ENCODE measurements at regions not wholly inside any gene's neighbourhood (a gene's known extent, or its start where the extent isn't known, plus 50 kb on each side); places are given as distances from the start of the nearest gene placed in this dataset.

- DNase-seq (ENCODE audit: low spot score), result no peak
- Mint-ChIP-seq H3K4me3 (ENCODE audit: low read depth) (no peak overlapping the region), H3K9me3 (no peaks in the 10 kb centered on the region), H3K36me3 (ENCODE audit: low read depth) (no peaks in the 10 kb centered on the region), H3K27me3 (ENCODE audit: low read depth) (no peaks in the 10 kb centered on the region), H3K27ac (no peak overlapping the region), H3K4me1 (ENCODE audit: low read depth) (no peaks in the 10 kb centered on the region)
- intact Hi-C loops (cut with micrococcal nuclease), result no loop called here
Measured at GRCh38 chr9:115629879-115630840, 512.2 kb upstream of the TNC start.

DNA sequence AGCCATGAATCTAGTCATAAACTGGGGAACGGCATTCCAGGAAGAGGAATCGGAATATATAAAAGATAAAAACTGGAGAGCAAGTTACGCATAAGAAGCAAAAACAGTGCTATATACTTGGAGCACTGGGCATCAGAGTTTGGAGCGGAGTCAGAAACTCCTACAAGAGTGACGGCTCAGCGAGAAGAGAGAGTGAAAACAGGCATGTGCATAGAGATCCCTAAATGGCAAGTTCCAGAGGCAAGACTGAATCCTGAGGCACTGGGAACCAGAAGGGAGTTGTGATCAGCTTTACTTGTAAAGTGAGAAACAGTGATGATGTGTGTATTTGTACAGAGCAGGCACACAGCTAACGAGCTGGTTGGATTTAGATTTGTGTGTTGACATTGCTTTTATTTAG, 514.4 kb upstream of the TNC start:
- no peak overlapping the region for H3K4me3 Mint-ChIP-seq (ENCODE audit: low read depth)
- intact Hi-C loops (cut with micrococcal nuclease), result no loop called here
- no peak for DNase-seq (ENCODE audit: low spot score)
- H3K36me3 Mint-ChIP-seq (ENCODE audit: low read depth), result no peaks in the 10 kb centered on the region
- H3K27me3 Mint-ChIP-seq (ENCODE audit: low read depth), result no peaks in the 10 kb centered on the region
- no peak overlapping the region for H3K27ac Mint-ChIP-seq
- no peaks in the 10 kb centered on the region for H3K4me1 Mint-ChIP-seq (ENCODE audit: low read depth)
- no peaks in the 10 kb centered on the region for H3K9me3 Mint-ChIP-seq

DNA sequence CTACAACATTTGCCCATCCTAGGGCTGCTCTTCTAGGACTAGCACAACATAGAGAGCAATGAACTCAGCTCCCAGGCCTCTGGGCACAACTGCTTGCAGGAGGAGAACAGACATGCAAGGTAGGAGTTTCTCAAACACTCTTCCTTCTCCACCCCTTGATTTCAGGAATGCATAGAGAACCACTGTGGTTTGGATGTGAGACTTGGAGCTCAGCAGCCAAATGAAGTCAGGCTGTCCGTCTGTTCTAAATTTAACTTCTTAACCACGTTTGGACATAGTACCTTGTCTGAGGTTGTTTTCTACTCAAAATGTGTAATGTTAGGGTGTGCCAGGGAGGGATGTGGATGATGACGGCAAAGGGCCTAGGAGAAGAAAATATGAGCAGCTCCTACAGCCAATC, 515.1 kb upstream of the TNC start:
- H3K9me3 Mint-ChIP-seq, result no peaks in the 10 kb centered on the region
- no peaks in the 10 kb centered on the region for H3K36me3 Mint-ChIP-seq (ENCODE audit: low read depth)
- no peaks in the 10 kb centered on the region for H3K27me3 Mint-ChIP-seq (ENCODE audit: low read depth)
- H3K4me3 Mint-ChIP-seq (ENCODE audit: low read depth), result no peak overlapping the region
- H3K27ac Mint-ChIP-seq, result no peak overlapping the region
- intact Hi-C loops (cut with micrococcal nuclease), result no loop called here
- no peak for DNase-seq (ENCODE audit: low spot score)
- no peaks in the 10 kb centered on the region for H3K4me1 Mint-ChIP-seq (ENCODE audit: low read depth)

GRCh38 chr9:115635680-115636383, 517.8 kb upstream of the PAPPA start:
- H3K4me3 Mint-ChIP-seq (ENCODE audit: low read depth), result no peak overlapping the region
- H3K27me3 Mint-ChIP-seq (ENCODE audit: low read depth), result no peaks in the 10 kb centered on the region
- H3K36me3 Mint-ChIP-seq (ENCODE audit: low read depth), result no peaks in the 10 kb centered on the region
- no peaks in the 10 kb centered on the region for H3K9me3 Mint-ChIP-seq
- DNase-seq (ENCODE audit: low spot score), result no peak
- H3K27ac Mint-ChIP-seq, result no peak overlapping the region
- H3K4me1 Mint-ChIP-seq (ENCODE audit: low read depth), result no peaks in the 10 kb centered on the region
- intact Hi-C loops (cut with micrococcal nuclease), result no loop called here

GRCh38 chr9:115636596-115636995, 517.0 kb upstream of the PAPPA start:
- DNase-seq (ENCODE audit: low spot score), result no peak
- no peaks in the 10 kb centered on the region for H3K9me3 Mint-ChIP-seq
- no peaks in the 10 kb centered on the region for H3K36me3 Mint-ChIP-seq (ENCODE audit: low read depth)
- H3K27me3 Mint-ChIP-seq (ENCODE audit: low read depth), result no peaks in the 10 kb centered on the region
- H3K27ac Mint-ChIP-seq, result no peak overlapping the region
- intact Hi-C loops (cut with micrococcal nuclease), result no loop called here
- no peaks in the 10 kb centered on the region for H3K4me1 Mint-ChIP-seq (ENCODE audit: low read depth)
- no peak overlapping the region for H3K4me3 Mint-ChIP-seq (ENCODE audit: low read depth)

- Mint-ChIP-seq H3K4me1 (ENCODE audit: low read depth) (no peaks in the 10 kb centered on the region), H3K4me3 (ENCODE audit: low read depth) (no peak overlapping the region), H3K27me3 (ENCODE audit: low read depth) (no peaks in the 10 kb centered on the region), H3K27ac (no peak overlapping the region), H3K9me3 (no peaks in the 10 kb centered on the region), H3K36me3 (ENCODE audit: low read depth) (no peaks in the 10 kb centered on the region)
- intact Hi-C loops (cut with micrococcal nuclease), result no loop called here
- no peak for DNase-seq (ENCODE audit: low spot score)
Measured at GRCh38 chr9:115637661-115638060, 515.9 kb upstream of the PAPPA start.

- DNase-seq (ENCODE audit: low spot score), result no peak
- H3K9me3 Mint-ChIP-seq, result no peaks in the 10 kb centered on the region
- H3K27ac Mint-ChIP-seq, result no peak overlapping the region
- no peaks in the 10 kb centered on the region for H3K4me1 Mint-ChIP-seq (ENCODE audit: low read depth)
- H3K36me3 Mint-ChIP-seq (ENCODE audit: low read depth), result no peaks in the 10 kb centered on the region
- intact Hi-C loops (cut with micrococcal nuclease), result no loop called here
- H3K4me3 Mint-ChIP-seq (ENCODE audit: low read depth), result no peak overlapping the region
- no peaks in the 10 kb centered on the region for H3K27me3 Mint-ChIP-seq (ENCODE audit: low read depth)
Measured at GRCh38 chr9:115640887-115641286, 512.7 kb upstream of the PAPPA start.

DNA sequence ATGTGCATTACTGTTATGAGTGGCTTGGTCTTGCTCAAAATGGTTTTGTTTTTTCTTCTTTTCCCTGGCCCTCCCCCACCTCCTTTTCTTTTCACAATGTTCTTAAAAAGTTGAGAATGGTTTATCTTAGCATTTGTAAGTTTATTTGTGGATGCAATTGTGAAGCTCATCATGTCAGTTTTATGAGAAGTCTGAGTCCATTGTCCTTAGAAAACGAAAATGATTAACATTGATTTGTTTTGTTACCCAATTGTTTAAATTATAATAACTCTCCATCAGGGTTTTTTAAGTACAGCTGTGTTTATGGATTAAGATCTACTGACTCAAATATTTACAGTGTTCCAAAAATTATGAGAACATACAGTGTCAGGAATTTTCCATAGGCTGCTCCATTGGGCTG, 511.3 kb upstream of the PAPPA start:
- no peaks in the 10 kb centered on the region for H3K36me3 Mint-ChIP-seq (ENCODE audit: low read depth)
- no peaks in the 10 kb centered on the region for H3K9me3 Mint-ChIP-seq
- no peaks in the 10 kb centered on the region for H3K27me3 Mint-ChIP-seq (ENCODE audit: low read depth)
- intact Hi-C loops (cut with micrococcal nuclease), result no loop called here
- H3K27ac Mint-ChIP-seq, result no peak overlapping the region
- H3K4me1 Mint-ChIP-seq (ENCODE audit: low read depth), result no peaks in the 10 kb centered on the region
- no peak overlapping the region for H3K4me3 Mint-ChIP-seq (ENCODE audit: low read depth)
- DNase-seq (ENCODE audit: low spot score), result no peak

DNA sequence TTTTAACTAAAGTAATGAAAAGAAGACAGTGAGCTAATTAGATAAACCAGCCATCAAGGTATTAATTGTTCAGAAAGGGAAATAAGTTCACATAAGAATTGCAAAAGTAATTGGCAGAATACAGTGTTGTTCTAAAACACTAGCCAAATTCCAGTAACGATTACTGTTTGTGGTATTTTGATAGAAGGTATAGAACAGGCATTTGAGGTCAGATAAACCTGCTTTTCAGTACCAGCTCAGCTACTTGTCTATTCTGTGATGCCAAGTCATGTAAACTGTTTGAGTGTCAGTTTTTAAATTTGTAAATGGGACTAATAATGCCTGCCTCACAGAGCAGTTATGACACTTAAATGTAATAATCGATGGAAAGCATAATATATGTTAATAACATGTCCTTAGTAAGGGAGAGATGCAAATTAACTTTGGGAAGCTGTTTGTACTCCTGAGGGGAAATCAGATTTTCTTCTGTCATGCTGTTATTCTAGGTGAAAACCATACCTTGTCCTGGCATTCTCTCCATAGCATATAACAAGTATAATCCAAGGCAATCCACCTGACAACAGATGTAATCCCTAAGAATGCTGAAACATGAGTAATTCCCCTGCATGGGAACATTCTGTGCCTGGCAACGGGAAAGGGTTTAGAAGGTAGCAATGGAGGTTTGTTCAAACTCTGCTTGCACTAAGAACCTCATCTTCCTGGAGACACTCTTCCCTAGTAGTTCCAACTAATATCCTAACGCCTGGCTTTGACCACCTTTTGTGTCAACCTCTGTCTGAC, 509.5 kb upstream of the PAPPA start:
- H3K4me3 Mint-ChIP-seq (ENCODE audit: low read depth), result no peak overlapping the region
- intact Hi-C loops (cut with micrococcal nuclease), result no loop called here
- H3K36me3 Mint-ChIP-seq (ENCODE audit: low read depth), result no peaks in the 10 kb centered on the region
- no peak for DNase-seq (ENCODE audit: low spot score)
- H3K27me3 Mint-ChIP-seq (ENCODE audit: low read depth), result no peaks in the 10 kb centered on the region
- H3K27ac Mint-ChIP-seq, result no peak overlapping the region
- no peaks in the 10 kb centered on the region for H3K9me3 Mint-ChIP-seq
- H3K4me1 Mint-ChIP-seq (ENCODE audit: low read depth), result no peaks in the 10 kb centered on the region

DNA sequence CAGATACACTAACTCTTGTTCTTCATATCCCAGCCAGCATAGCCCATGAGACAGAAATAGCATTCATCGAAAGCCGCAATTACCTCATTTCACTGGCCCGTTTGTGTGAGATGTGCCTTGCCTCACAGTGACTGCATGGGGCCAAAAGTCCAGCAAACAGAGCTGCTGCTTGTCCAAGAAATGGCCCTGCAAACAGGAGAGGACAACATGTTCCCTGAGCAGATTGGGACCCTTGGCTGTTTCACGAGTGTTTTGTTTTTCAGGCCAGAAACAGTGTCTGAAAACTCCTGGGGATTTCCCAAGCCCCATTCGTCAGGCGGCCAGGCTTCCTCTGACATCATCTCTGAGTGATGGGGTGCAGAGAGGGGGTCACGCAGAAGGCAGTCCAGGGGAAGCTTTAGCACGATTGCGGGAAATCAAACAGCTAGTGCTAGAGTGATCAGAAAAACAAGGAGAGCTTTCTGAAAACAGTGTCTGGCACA, 503.6 kb upstream of the PAPPA start:
- no peak for DNase-seq (ENCODE audit: low spot score)
- H3K27me3 Mint-ChIP-seq (ENCODE audit: low read depth), result no peaks in the 10 kb centered on the region
- no peak overlapping the region for H3K27ac Mint-ChIP-seq
- no peaks in the 10 kb centered on the region for H3K4me1 Mint-ChIP-seq (ENCODE audit: low read depth)
- no peaks in the 10 kb centered on the region for H3K36me3 Mint-ChIP-seq (ENCODE audit: low read depth)
- no peak overlapping the region for H3K4me3 Mint-ChIP-seq (ENCODE audit: low read depth)
- no peaks in the 10 kb centered on the region for H3K9me3 Mint-ChIP-seq
- intact Hi-C loops (cut with micrococcal nuclease), result no loop called here

- Mint-ChIP-seq H3K4me3 (ENCODE audit: low read depth) (no peak overlapping the region), H3K36me3 (ENCODE audit: low read depth) (no peaks in the 10 kb centered on the region), H3K4me1 (ENCODE audit: low read depth) (no peaks in the 10 kb centered on the region), H3K27me3 (ENCODE audit: low read depth) (no peaks in the 10 kb centered on the region), H3K27ac (no peak overlapping the region), H3K9me3 (no peaks in the 10 kb centered on the region)
- intact Hi-C loops (cut with micrococcal nuclease), result no loop called here
- DNase-seq (ENCODE audit: low spot score), result no peak
Measured at GRCh38 chr9:115650768-115651167, 502.8 kb upstream of the PAPPA start.

DNA sequence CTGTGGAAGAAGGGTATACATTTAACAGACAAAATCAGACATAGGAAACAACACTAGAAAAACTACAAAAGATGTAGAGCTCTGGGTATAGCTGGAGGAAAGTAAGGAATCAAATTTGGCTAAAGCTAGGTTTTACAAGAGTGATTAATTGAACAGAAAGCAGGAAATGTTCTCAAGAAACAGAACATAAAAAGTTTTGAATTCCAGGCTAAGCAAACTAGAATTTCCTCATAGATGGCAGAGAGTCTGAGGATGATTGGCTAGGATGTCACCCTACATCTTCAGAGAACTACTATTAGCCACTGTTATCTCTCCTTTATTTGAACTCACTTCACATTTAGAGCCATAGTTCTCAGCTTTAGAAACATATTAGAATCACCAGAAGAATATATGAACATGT, 502.1 kb upstream of the PAPPA start:
- Mint-ChIP-seq H3K9me3 (no peaks in the 10 kb centered on the region), H3K4me1 (ENCODE audit: low read depth) (no peaks in the 10 kb centered on the region), H3K4me3 (ENCODE audit: low read depth) (no peak overlapping the region), H3K27me3 (ENCODE audit: low read depth) (no peaks in the 10 kb centered on the region), H3K36me3 (ENCODE audit: low read depth) (no peaks in the 10 kb centered on the region), H3K27ac (no peak overlapping the region)
- DNase-seq (ENCODE audit: low spot score), result no peak
- intact Hi-C loops (cut with micrococcal nuclease), result no loop called here

All from activated T-helper 2 cell treated with anti-CD3 and anti-CD28 coated beads, Interferon-gamma antibody, Interleukin-2, Interleukin-4, amounts not matched to agents 10 μg/mL and 5 μg/mL and 100 μg/mL, durations not matched to agents 14 hours and 24 hours and 36 hours (primary cell).